ENCODE measurements at regions not wholly inside any gene's neighbourhood (a gene's known extent, or its start where the extent isn't known, plus 50 kb on each side); places are given as distances from the start of the nearest gene placed in this dataset.

- no peak for TF ChIP-seq CTCF (IDR thresholded peaks at IDR 0.05)
- TF ChIP-seq POLR2A (IDR thresholded peaks at IDR 0.05), result no peak
- TF ChIP-seq POLR2AphosphoS5 (IDR thresholded peaks at IDR 0.05), result no peak
These were observed 261.1 kb downstream of the THBS2 start for GRCh38 chr6:168992446-168993144.
